GM21825 (cell line): ENCODE measurements at regions not wholly inside any gene's neighbourhood (a gene's known extent, or its start where the extent isn't known, plus 50 kb on each side); places are given as distances from the start of the nearest gene placed in this dataset.

Experiments
- ATAC-seq: cut with Tn5 transposase; IDR thresholded peaks from one replicate; pipeline ENCODE4 v1.9.1; 2021; ENCODE audit warnings: mild to moderate bottlenecking, moderate library complexity; ENCODE audit not compliant: unreplicated experiment

DNA sequence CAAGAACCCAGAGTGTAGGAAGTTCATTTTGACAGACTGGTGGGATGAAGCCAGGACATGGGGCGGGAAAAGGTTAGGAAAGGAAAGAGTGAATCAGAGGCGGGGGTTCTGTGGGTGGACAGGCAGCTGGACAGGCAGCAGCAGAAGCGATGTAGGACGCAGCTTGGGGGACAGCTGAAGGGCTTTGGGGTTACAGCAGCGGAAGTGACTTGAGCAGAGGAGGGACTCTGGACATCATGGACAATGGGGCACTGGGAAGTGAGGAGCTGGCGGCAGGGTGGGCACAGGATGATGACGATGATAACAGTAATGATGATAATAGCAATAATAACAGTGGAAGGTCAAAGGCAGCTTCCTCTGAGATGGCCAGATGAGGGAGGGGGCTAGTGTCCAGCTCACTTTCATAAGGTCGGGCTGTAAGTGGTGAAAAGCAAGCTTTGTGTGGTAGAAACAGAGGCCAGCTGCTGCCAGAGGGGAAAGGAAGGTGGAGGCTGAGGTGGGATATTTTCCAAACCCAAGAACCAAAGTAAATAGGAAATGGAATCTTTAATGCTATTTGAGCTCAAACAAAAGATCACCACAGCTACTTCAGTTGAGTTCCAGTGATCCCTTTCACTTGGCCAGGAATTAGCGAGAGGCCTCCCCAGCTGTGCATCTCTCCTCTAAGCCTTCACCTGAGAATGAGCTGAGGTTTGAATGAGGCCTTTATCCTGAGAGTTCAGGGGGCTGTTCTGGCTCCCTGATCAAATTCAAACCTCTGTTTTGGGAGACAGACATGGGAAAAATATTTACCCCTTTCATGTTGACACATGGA lies 433.5 kb downstream of the DHX35 start:
- ATAC-seq: no peak

DNA sequence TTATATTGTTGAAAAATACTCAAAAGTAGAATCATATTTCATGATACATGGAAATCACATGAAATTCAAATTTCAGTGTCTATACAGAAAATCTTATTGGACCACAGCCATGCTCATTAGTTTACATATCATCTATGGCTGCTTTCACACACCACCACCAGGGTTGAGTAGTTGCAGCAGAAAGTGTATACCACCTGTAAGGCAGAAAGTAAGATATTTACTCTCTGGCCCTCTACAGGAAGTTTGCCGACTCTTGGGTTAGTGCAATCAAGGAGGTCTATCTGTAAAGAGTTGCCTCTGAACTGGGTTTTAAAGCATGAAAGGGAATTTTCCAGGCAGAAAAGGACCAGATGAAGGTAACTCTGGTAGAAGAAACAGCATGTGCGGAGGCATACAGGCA lies 432.3 kb downstream of the DHX35 start:
- no peak for ATAC-seq

DNA sequence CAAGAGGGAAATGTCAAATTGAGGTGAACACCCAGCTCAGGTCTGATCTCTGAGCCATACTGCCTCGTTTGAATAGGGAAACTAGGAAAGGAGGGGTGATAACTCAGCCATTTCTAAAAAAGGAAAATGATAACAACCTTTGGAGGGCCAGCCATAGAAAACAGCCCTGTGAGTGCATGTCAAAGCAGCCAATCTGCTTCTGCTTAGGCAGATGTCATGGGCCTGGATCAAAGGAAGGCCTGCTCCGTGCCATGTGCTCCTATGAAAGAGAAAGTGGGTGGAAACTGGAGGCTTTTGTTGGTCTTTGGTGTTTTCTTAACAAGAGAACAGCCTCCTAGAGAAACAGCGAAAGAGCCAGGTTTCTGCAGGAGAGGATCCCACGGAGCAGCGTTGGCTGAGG lies 428.0 kb downstream of the DHX35 start:
- ATAC-seq: no peak

DNA sequence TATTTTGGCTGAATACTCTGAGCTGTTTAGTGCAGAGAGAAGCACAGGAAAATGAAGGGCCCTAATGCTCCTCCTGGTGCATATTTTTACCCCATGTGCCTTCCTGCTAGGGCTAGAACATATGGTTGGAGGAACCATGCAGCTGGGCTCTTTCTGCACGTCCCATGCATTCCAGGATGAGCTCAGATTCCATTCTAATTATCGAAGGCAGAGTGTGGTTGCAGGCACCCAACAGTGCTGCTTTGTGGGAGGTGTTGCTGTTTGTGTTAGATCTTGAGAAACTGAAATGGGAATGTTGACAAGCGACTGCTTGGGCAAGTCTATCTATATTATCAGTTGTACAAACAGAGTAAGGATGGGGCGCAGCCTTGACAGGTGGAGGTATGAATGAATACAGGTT lies 419.5 kb downstream of the DHX35 start:
- no peak for ATAC-seq

DNA sequence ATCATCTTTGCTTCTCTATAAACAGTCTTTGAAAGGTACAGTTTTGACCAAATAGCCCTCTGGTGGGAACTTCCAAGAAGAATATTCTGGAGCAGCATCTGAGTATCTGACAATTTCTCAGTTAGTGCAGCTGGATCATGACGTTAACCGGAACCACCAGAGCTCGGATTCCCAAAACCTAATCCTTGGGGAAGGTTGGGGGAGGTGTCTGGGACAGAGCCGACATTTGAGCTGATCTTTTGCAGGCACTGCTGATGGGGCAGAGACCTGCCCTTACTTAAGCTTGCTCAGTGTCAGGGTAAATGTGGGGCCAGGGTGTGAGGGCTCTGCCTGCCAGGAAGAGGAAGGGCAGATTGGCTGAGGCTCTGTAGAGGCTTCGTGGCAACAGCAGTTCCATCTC lies 416.6 kb downstream of the DHX35 start:
- no peak for ATAC-seq

DNA sequence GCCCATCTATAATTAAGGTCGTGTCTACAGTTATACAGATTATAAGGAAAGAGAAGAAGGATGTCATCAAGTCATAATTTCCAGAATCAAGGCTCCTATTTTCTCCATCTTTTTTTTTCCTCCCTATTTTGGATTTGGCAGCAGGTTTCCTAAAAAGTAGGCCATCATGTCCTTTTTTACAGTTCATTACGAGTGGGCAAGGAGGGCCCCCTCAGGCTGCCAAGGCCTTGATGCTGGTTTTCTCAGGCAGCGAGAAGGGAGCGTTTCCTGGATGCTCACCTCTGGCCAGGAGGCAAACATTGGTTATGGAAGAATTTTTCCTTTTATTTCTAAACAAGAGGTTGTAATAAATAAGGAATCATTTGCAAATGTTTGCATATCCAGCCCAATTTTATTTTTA lies 414.6 kb downstream of the DHX35 start:
- ATAC-seq: no peak

DNA sequence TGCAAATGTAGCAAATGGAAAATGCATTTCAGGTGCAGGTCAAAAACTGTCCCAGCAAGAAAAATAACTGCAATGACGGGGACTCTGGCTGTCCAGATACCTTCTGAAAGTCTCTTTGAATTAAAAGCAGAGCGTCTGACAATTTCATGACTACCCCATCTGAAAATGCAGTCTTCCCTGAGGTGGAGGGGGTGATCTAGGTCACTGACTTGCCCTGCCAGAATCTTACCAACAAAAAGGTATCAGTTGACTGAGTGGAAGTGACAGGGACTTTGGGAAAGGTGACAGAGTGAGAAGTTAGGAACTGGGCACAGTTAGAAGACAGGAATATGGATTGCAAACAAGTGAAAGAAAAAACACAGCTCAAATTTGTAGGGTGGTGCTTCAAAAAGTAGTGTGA lies 402.2 kb downstream of the DHX35 start:
- ATAC-seq: no peak

DNA sequence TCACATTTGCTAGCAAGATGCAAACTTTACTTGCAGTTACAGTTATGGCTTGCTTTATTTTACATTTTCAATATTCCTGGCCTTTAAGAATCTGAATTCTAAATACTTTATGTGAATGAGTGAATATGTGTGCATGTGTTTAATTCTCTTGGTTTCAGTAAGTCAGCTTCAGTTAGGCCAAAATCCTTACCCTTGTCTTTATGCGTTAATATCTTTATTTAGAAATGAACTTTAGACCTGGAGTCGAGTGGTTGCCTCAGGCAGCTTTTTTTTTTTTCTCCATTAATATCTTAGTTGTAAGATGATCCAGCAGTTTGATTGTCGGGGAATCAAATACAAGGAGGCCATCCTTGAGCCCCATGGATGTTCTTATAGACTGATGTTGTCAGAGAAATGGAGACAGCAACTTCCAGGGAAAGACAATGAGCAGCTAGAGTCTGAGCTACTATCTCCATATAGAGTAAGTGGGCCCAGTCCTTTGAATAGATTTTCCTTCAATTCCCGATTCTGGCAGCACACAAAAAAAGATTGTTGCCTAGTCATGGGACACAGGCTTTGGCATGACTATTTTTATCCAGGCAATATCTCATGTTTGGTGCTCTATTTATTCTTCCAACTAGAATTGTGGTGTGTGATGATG lies 398.0 kb downstream of the DHX35 start:
- ATAC-seq: no peak

DNA sequence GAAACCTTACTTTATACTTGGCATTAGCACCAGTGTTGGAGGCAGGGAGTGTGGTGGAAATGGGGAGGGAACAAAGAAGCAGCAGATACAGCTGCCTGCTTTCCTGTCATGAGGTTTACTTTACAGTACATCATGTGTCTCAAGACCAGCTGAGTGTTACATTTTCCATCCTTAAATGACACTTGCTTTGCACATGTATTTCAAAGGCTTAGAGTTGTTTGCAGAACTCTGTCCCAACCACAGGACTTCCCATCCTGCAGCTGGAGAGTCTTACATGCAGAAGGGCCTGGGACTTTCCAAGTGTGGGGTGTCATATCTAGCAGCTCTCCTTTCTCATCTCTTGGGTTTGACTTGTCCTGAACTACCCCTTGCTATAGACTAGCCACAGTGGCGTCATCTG lies 395.9 kb downstream of the DHX35 start:
- no peak for ATAC-seq

DNA sequence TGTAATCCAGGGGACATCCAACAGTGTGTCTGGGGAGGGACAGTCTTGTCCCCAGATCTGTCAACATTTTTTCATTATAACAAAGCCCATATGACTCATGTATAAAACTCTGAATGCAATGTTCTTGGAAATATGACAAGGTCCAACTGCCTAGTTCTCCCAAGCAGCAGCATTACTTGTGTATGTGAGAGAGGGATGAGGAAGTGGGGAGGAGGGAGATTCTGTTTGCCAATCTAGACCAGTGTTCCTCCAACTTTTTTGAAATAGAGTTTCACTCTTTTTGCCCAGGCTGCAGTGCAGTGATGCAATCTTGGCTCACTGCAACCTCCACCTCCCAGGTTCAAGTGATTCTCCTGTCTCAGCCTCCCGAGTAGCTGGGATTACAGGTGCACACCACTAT lies 394.8 kb downstream of the DHX35 start:
- ATAC-seq: no peak

DNA sequence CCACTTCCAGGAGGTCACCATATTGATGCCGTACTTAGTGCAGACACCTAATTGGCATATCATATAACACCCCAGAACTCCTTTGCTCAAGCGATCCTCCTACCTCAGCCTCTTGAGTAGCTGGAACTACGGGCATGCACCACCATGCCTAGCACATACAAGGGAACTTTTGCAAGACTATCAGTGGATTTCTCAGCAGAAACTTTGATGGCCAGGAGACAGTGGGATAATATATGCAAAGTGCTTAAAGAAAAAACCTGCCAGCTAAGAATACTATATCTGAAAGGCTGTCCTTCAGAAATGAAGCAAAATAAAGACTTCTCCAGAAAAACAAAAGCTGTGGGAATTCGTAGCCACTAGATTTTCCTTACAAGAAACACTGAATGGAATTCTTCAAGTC lies 387.1 kb downstream of the DHX35 start:
- no peak for ATAC-seq

DNA sequence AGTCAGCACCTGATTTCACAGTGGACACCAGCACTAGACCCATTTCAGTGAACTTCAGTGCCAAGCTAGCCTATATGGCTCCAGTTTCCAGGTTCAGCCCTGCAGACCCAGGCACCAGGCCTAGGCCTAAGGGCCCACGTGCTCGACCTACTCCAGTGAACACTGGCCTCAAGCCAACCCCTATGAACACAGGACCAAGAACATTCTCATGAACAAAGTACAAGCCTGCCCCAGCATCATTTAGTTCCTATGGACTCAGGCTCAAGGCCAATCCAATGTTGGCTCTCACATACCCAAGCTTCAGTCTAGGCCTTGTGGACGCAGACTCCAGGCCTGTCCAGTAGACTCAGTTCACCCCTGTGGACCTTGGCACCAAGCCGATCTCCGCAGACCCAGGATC lies 385.5 kb downstream of the DHX35 start:
- ATAC-seq: no peak

DNA sequence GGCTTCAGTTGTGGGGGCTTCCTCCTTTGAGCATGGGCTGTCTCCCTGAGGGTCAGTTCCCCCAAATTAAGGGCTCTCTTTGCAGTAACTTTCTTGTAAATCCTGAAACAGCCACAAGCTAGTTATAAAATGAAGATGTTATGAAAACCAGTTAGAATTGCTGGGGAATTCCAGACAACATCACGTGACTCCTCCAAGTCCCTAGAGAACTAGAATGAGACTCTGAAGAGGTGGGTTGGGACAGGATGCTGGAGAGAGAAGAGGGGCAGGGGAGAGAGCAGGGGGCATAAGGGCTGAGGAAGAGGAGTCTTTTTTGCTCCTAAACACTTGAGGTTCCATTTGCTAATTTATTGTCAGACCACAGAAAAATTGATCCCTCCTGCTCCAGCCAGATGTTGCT lies 380.3 kb downstream of the DHX35 start:
- ATAC-seq: no peak

DNA sequence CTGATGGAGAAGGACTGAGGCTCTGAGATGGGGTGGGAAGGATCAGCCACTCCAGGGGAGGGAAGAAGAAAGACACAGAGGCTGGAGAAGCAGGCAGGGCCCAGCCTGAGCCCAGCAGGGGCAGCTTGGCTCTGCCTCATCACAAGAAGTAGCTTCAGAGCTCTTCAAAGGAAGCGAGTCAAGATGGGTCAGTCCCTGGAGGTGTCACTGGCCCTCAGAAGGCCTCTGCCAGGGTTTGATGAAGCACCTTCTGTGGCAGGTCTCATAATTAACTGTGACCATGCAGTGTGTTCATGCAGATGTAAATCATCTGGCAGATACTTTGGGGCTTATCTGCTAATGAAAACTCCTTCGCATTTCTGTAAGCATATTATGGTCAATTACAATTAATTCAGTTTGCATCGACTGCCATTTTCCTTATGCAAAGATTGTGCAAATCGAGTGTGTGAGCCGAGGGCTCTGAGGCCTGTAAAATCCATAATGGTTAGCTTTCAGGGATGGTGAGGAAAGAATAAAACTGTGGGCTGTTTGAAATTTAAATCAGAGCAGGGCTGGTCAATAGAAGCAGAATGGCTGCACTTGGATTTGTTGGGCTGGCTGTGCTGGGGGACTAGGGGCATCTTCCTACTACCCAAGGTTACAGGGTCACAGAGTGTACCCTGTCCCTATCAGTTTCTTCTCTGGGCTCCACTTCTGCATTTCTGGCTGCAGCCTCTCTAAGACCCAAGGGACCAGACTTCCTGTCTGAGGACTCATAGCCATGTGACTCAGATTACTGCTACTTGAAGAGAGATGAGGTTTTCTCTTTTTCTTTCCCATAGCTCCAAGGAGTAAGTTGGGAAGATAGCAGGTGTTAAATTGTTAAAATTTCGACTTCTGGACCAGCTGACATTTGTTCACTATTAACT lies 376.6 kb downstream of the DHX35 start:
- peak; percentile 98 for ATAC-seq

DNA sequence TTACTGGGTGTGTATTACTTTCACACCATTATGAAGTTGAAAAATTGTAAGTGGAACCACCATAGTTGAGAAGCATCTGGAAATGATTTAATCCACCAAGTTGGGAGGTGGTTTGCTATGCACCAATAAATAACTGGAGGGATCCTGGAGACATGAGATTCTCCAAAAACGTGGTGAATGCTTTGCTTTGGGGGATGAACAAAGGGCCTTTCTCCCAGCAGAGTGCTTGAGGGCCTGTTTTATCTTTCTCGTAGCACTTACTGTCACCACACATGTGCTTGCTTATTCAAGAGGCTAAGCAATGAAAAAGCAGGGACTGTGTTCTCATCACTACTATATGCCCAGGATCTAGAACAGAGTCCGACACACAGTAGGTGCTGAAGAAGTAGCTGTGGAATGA lies 371.1 kb downstream of the DHX35 start:
- no peak for ATAC-seq

DNA sequence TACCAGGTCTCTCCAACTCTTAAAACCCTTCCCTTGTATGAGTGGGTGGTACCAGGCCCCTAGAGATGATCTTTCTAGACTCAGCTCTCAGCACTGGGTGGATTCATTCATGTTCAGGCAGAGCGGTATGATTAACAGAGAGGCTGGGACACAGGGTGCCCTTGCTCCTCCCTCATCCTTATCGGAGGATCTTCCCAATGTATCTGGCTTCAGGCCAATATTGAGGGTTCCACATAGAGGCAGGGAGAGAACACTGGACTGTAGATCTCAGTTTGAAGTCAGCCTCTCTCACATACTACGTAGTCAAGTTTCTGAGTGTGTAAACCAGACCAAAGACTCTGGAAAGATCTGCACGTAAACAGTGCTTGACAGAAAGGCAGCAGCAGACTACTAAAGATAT lies 366.2 kb downstream of the DHX35 start:
- ATAC-seq: no peak

DNA sequence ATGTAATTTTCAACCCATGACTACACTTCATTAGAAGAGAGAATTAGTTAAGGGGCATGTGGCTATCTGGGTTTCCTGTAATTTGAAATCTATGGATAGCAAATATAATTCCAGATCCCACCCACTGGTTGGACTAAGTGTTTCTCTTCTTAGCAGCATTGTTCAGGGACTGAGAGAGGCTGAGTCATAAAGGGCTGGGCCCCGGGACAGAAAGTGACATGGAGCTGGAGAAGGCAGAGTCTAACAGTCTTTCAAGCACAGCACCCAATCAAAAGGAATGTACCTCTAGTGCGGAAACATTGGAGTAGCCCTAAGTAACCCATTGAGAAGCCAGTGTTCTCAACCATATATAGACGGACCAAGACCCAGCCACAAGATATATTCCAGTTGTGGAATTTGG lies 363.9 kb downstream of the DHX35 start:
- no peak for ATAC-seq

DNA sequence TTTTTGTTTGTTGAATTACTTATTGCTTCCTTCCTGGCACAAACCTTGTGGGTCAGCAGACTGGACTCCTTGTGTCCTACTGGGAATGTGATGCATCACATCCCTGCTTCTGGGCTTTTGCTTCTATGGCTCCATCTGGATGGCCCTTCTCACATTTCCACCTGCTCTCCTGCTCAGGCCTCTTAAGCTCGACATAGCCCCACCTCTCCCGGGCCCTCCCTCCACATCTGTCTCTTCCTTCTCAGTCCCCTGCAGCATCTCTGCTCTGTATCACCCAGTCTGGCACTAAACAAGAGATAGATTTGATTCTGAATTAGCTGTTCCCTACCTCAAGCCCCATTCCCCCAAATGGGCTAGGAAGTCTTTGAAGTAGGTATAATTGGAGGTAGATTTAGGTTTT lies 356.8 kb downstream of the DHX35 start:
- no peak for ATAC-seq

DNA sequence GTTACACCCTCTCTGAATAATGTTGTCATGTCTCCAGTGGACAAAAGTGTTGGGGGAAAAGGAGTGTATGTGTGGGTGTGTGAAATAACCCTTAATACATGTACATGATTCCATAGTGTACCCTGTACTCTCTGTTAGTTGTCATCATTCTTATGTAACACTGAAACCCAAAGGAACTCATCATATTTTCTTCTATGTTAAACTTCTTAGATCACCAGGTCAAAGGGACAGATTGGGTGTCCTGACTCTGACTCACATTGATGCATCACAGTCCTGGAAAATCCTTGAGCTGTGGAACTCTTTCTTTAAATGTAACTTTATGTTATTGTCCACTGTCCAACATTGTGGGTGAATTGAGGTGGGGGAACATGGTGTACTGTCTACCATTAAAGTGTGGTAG lies 350.5 kb downstream of the DHX35 start:
- no peak for ATAC-seq

DNA sequence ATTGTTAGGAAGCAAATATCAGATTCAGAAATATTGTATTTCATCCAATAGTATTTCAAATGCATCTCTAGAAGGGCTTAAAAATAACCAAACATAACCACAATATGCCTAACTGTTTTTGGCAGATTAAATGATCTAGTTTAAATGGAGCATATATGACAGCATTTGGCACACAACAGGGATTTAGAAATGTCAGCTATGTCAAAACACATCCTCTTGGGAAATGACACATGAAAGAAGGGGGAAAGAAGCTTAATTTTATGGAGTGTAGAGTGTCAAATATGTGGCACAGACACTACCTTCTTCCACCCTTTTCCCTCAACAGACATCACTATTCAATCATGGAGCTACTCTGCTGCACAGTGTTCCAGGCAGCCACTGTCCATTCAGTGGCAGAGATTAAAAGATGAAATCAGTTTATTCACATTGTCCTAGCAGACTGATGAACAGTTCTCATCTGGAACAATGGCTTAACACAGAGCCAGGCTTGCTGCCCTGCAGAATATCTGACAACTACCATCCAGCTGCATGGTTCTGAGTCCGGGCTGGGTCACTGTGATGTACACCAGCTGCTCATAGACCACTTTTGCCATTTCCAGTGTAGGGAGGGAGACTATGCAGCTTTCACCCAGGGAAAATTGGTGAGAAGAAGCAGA lies 349.8 kb downstream of the DHX35 start:
- no peak for ATAC-seq

DNA sequence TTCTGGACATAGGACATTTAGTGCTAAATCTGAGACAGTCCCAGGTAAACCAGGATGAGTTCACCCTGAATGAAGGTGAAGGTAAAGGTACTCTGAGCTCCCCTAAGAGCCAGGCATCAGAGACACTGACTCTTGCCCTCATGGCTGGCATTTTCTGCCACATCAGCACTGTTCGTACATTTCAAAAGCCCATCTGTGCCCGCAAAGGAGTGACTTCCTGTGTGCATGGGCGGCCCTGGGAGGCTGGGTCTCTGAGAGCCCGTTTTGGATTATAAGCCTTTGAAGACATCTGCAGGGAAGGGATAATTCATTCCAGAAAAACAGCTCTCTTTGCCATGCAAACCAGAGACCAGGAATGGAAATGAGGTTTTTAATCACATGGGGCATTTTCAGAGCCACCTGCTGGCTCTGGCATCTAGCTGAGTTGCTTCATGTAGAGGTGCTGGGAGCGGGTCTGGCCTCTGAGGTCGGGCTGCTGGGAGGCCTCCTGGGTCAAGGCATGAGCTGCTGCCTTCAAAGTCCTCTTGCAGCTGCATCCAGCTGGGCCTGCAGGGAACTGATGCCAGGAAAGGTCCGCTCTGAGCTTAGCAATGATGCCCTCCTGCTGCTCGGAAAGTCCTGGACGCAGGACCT lies 348.3 kb downstream of the DHX35 start:
- no peak for ATAC-seq
